Naive thymus-derived CD4-positive, alpha-beta T cell (primary cell): ENCODE measurements at regions not wholly inside any gene's neighbourhood (a gene's known extent, or its start where the extent isn't known, plus 50 kb on each side); places are given as distances from the start of the nearest gene placed in this dataset.

Experiments used
- ATAC-seq: fragments of 150-1000 bp; cut with Tn5 transposase; 2 replicates; pipeline ENCODE4 v1.10.0; 2021; ENCODE audit warnings: mild to moderate bottlenecking, moderate library complexity
- CTCF ChIA-PET: fragments of 350-600 bp; sonication (Branson Sonifier 250); formaldehyde crosslinking; loops from one replicate; lab custom pipeline; 2021; ENCODE audit warnings: antibody characterized with exemption; lab: Charles Lee
- POLR2A ChIA-PET: fragments of 350-600 bp; sonication (Branson Sonifier 250); formaldehyde crosslinking; loops from one replicate; lab custom pipeline; 2021; ENCODE audit warnings: antibody characterized with exemption, inconsistent platforms; lab: Charles Lee
- DNase-seq, 9 donors: peaks; one replicate each; pipeline versions ENCODE4 v3.0.0 to v3.0.0-alpha.2; 2020 to 2022; ENCODE audit warnings: mixed read lengths in 1 of 9
- H3K27ac ChIP-seq: one replicate; pipeline ENCODE4 v1.7.0; 2013; ENCODE audit warnings: mild to moderate bottlenecking, low read depth, low read length, moderate library complexity
- H3K27me3 ChIP-seq, 2 donors: one replicate each; pipeline ENCODE4 v1.7.0; 2013; ENCODE audit warnings: low read length in 2 of 2, mild to moderate bottlenecking in 2 of 2, moderate library complexity in 2 of 2; ENCODE audit not compliant: control insufficient read depth in 2 of 2, insufficient read depth in 2 of 2
- H3K36me3 ChIP-seq, 3 experiments: 1 replicate in 2 of 3; 2 replicates in 1 of 3; pipeline ENCODE4 v1.7.0; 2013; ENCODE audit warnings: low read length in 3 of 3, mild to moderate bottlenecking in 3 of 3, moderate library complexity in 1 of 3; ENCODE audit not compliant: insufficient read depth in 3 of 3, control insufficient read depth in 2 of 3
- H3K4me1 ChIP-seq, 2 donors: one replicate each; pipeline ENCODE4 v1.7.0; 2013; ENCODE audit warnings: low read length in 2 of 2, mild to moderate bottlenecking in 2 of 2, moderate library complexity in 1 of 2; ENCODE audit not compliant: control insufficient read depth in 2 of 2, insufficient read depth in 2 of 2
- H3K4me3 ChIP-seq: 2 replicates; pipeline ENCODE4 v1.7.0; 2013; ENCODE audit warnings: mild to moderate bottlenecking, low read length
- H3K9me3 ChIP-seq, 3 experiments: 1 replicate in 2 of 3; 2 replicates in 1 of 3; pipeline ENCODE4 v1.7.0; 2013; ENCODE audit warnings: low read length in 3 of 3; ENCODE audit not compliant: control insufficient read depth in 2 of 3
- H3K27ac Mint-ChIP-seq, 9 donors: one replicate each; pipeline ENCODE4 v1.8.0; 2020 to 2022; ENCODE audit warnings: mixed read lengths in 9 of 9, mild to moderate bottlenecking in 8 of 9, moderate library complexity in 5 of 9, inconsistent platforms in 2 of 9
- H3K27me3 Mint-ChIP-seq, 5 donors: one replicate each; pipeline ENCODE4 v1.8.0; 2021 to 2022; ENCODE audit warnings: mixed read lengths in 5 of 5, mild to moderate bottlenecking in 1 of 5
- H3K36me3 Mint-ChIP-seq, 5 donors: one replicate each; pipeline ENCODE4 v1.8.0; 2020 to 2022; ENCODE audit warnings: mixed read lengths in 5 of 5, mild to moderate bottlenecking in 3 of 5, inconsistent platforms in 1 of 5
- H3K4me1 Mint-ChIP-seq, 7 donors: one replicate each; pipeline ENCODE4 v1.8.0; 2020 to 2022; ENCODE audit warnings: mixed read lengths in 7 of 7, mild to moderate bottlenecking in 3 of 7, inconsistent platforms in 1 of 7
- H3K4me3 Mint-ChIP-seq, 10 donors: one replicate each; pipeline ENCODE4 v1.8.0; 2020 to 2022; ENCODE audit warnings: mild to moderate bottlenecking in 10 of 10, mixed read lengths in 10 of 10, moderate library complexity in 6 of 10, inconsistent platforms in 2 of 10
- H3K9me3 Mint-ChIP-seq, 11 donors: one replicate each; pipeline ENCODE4 v1.8.0; 2020 to 2022; ENCODE audit warnings: mixed read lengths in 11 of 11, mild to moderate bottlenecking in 4 of 11, inconsistent platforms in 1 of 11, moderate library complexity in 1 of 11
- intact Hi-C, 2 donors: fragments of 100-400 bp; cut with micrococcal nuclease; formaldehyde crosslinking; loops; one replicate each; pipeline ENCODE4 v1.15.1; 2023

DNA sequence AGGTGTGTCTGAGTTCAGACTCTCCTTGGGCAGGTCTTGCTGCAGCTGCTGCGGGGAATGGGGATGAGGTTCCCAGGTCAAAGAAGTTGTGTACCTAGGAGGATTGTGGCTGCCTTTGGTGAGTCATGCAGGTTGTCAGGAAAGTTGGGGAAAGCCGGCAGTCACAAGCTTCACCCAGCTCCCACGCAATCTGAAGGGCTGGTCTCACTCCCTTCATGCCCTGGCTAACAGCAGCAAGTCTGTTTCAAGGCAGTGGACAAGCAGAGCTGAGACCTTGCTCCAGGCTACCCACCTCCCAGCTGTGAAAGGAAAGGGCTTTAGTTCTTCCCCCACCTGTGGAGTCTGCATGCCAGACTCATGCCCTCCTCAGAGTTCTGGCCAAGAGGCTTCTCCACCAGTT, 287.2 kb downstream of the DTHD1 start:
- Mint-ChIP-seq H3K27ac (no peak overlapping the region), H3K4me1 (peaks cover 0 to 4% (median 0%) of the 10 kb centered on the region in 7 donors), H3K9me3 (peaks cover 0 to 12% (median 2%) of the 10 kb centered on the region in 11 donors), H3K27me3 (peaks cover 0 to 16% (median 12%) of the 10 kb centered on the region in 5 donors), H3K36me3 (peaks cover 0 to 5% (median 0%) of the 10 kb centered on the region in 5 donors), H3K4me3 (no peak overlapping the region)
- Histone ChIP-seq H3K4me3 (no peak overlapping the region), H3K27ac (no peak overlapping the region), H3K9me3 (no peaks in the 10 kb centered on the region), H3K36me3 (no peaks in the 10 kb centered on the region), H3K27me3 (no peaks in the 10 kb centered on the region), H3K4me1 (no peaks in the 10 kb centered on the region)
- intact Hi-C loops: no loop called here
- CTCF ChIA-PET: no interaction called here
- DNase-seq (no peak), ATAC-seq (no peak)
- POLR2A ChIA-PET: no interaction called here

DNA sequence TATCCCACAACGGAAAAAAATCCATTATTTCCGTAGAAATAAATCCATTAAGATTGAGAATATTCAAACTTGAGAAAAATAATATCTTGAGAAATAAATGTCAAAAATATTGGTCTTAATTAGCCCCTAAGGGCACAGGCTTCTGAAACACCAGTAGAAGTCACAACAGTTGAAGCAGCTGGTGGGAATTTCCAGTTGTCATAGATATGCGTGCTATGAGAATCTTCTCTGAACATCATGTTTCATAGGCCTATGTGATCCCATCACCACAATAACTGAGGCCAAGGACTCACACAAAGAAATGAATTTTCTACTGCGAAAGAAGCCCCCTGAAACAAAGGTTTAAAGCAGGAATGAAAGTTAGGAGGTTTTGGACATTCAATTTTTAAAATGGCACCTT, 292.0 kb downstream of the DTHD1 start:
- no peaks in the 10 kb centered on the region for H3K36me3 ChIP-seq
- Mint-ChIP-seq H3K36me3 (peaks cover 0 to 5% (median 0%) of the 10 kb centered on the region in 5 donors), H3K4me1 (no peaks in the 10 kb centered on the region), H3K9me3 (peaks cover 0 to 25% (median 10%) of the 10 kb centered on the region in 11 donors), H3K4me3 (no peak overlapping the region), H3K27me3 (peaks cover 0 to 13% (median 5%) of the 10 kb centered on the region in 5 donors), H3K27ac (no peak overlapping the region)
- H3K4me3 ChIP-seq: no peak overlapping the region
- no peaks in the 10 kb centered on the region for H3K4me1 ChIP-seq
- ChIA-PET POLR2A (no interaction called here), CTCF (no interaction called here)
- DNase-seq (no peak), ATAC-seq (no peak)
- intact Hi-C loops: no loop called here
- no peaks in the 10 kb centered on the region for H3K27me3 ChIP-seq
- H3K9me3 ChIP-seq: peaks cover 0 to 3% (median 0%) of the 10 kb centered on the region in 3 experiments
- H3K27ac ChIP-seq: no peak overlapping the region

DNA sequence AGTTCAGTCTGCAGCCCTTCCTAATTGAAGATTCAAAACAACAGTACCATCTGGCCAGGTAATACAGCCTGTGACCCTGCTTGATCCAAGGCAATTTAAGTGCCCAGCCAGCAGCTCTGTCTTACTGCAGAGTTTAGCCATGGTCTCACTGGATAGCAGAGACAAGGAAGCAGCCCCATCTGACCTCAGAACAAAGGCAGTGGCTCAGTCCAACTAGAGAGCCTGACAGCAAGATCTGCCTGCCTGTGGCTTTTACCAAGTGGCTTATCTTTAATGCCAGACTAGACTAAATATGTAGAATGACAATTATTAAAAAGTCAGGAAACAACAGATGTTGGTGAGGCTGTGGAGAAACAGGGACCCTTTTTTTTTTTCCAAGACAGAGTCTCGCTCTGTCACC, 293.4 kb downstream of the DTHD1 start:
- peaks cover 0 to 25% (median 8%) of the 10 kb centered on the region in 11 donors for H3K9me3 Mint-ChIP-seq
- H3K4me1 ChIP-seq: no peaks in the 10 kb centered on the region
- intact Hi-C loops: no loop called here
- ATAC-seq: no peak
- H3K36me3 Mint-ChIP-seq: peaks cover 0 to 5% (median 0%) of the 10 kb centered on the region in 5 donors
- no peak overlapping the region for H3K4me3 ChIP-seq
- no peak overlapping the region for H3K4me3 Mint-ChIP-seq
- H3K27ac Mint-ChIP-seq: no peak overlapping the region
- peaks cover 0 to 5% (median 3%) of the 10 kb centered on the region in 5 donors for H3K27me3 Mint-ChIP-seq
- H3K4me1 Mint-ChIP-seq: no peaks in the 10 kb centered on the region
- ChIA-PET POLR2A (no interaction called here), CTCF (no interaction called here)
- H3K36me3 ChIP-seq: no peaks in the 10 kb centered on the region
- H3K27ac ChIP-seq: no peak overlapping the region
- H3K9me3 ChIP-seq: peaks cover 0 to 3% (median 0%) of the 10 kb centered on the region in 3 experiments
- DNase-seq: no peak
- H3K27me3 ChIP-seq: no peaks in the 10 kb centered on the region

DNA sequence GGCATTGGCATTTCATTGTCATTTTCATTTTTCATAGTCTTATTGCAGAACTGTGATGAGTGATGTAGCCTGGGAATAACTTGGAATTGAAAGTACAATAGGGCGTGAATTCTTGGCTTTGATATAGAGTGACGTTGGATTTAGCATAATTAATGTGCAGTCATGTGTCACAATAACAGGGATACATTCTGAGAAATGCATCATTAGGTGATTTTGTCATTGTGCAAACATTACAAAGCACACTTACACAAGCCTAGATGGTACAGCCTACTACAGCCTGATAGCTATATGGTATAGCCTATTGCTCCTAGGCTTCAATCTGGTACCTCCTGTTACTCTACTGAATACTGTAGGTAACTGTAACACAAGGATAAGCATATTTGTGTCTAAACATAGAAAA, 300.8 kb downstream of the DTHD1 start:
- Histone ChIP-seq H3K4me1 (no peaks in the 10 kb centered on the region), H3K27ac (no peak overlapping the region), H3K27me3 (no peaks in the 10 kb centered on the region), H3K9me3 (no peaks in the 10 kb centered on the region), H3K4me3 (no peak overlapping the region), H3K36me3 (no peaks in the 10 kb centered on the region)
- DNase-seq (no peak), ATAC-seq (no peak)
- ChIA-PET CTCF (no interaction called here), POLR2A (no interaction called here)
- no peaks in the 10 kb centered on the region for H3K27me3 Mint-ChIP-seq
- no peaks in the 10 kb centered on the region for H3K36me3 Mint-ChIP-seq
- no peak overlapping the region for H3K4me3 Mint-ChIP-seq
- intact Hi-C loops: no loop called here
- no peak overlapping the region for H3K27ac Mint-ChIP-seq
- H3K4me1 Mint-ChIP-seq: no peaks in the 10 kb centered on the region
- H3K9me3 Mint-ChIP-seq: peaks cover 0 to 18% (median 3%) of the 10 kb centered on the region in 11 donors

DNA sequence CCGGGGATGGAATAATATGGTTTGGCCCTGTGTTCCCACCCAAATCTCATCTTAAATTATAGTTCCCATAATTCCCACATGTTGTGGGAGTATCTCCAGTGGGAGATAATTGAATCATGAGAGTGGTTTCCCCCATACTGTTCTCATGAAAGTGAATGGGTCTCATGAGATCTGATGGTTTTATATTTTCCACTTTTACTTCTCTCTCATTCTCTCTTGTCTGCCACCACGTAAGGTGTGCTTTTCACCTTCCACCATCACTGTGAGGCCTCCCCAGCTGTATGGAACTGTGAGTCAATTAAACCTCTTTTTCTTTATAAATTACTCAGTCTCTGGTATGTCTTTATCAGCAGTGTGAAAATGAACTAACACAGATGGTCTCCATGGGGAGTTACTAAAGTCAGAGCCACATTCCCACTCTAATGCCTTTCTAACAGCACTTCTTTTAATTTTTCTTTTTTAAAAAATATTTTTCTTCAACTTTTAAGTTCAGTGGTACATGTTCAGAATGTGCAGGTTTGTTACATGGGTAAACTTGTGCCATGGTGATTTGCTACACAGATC, 306.6 kb downstream of the DTHD1 start:
- Mint-ChIP-seq H3K4me1 (no peaks in the 10 kb centered on the region), H3K27ac (no peak overlapping the region), H3K27me3 (peaks cover 0 to 12% (median 0%) of the 10 kb centered on the region in 5 donors), H3K4me3 (no peak overlapping the region), H3K36me3 (no peaks in the 10 kb centered on the region), H3K9me3 (peaks cover 0 to 24% (median 10%) of the 10 kb centered on the region in 11 donors)
- no peaks in the 10 kb centered on the region for H3K27me3 ChIP-seq
- ATAC-seq: no peak
- DNase-seq: no peak
- intact Hi-C loops: no loop called here
- no peak overlapping the region for H3K4me3 ChIP-seq
- H3K36me3 ChIP-seq: no peaks in the 10 kb centered on the region
- H3K4me1 ChIP-seq: no peaks in the 10 kb centered on the region
- ChIA-PET POLR2A (no interaction called here), CTCF (no interaction called here)
- no peaks in the 10 kb centered on the region for H3K9me3 ChIP-seq
- H3K27ac ChIP-seq: no peak overlapping the region

DNA sequence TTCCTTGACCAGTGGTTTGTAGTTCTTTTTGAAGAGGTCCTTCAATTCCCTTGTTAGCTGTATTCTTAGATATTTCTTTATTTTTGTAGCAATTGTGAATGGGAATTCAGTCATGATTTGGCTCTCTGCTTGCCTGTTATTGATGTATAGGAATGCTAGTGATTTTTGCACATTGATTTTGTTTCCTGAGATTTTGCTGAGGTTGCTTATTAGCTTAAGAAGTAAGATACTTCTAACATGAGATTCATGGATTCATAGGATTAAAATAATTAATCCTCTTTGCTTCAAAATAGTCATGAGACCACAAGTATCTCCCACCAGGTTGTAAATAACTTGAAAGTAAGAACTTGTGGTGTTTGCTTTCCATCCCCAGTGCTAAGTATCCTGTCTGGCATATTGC, 308.9 kb downstream of the DTHD1 start:
- no peaks in the 10 kb centered on the region for H3K4me1 Mint-ChIP-seq
- Histone ChIP-seq H3K4me3 (no peak overlapping the region), H3K27me3 (no peaks in the 10 kb centered on the region), H3K27ac (no peak overlapping the region), H3K4me1 (no peaks in the 10 kb centered on the region), H3K36me3 (no peaks in the 10 kb centered on the region), H3K9me3 (no peaks in the 10 kb centered on the region)
- DNase-seq (no peak), ATAC-seq (no peak)
- H3K4me3 Mint-ChIP-seq: no peak overlapping the region
- intact Hi-C loops: no loop called here
- ChIA-PET POLR2A (no interaction called here), CTCF (no interaction called here)
- peaks cover 0 to 24% (median 10%) of the 10 kb centered on the region in 11 donors for H3K9me3 Mint-ChIP-seq
- no peaks in the 10 kb centered on the region for H3K36me3 Mint-ChIP-seq
- no peak overlapping the region for H3K27ac Mint-ChIP-seq
- peaks cover 0 to 12% (median 0%) of the 10 kb centered on the region in 5 donors for H3K27me3 Mint-ChIP-seq

DNA sequence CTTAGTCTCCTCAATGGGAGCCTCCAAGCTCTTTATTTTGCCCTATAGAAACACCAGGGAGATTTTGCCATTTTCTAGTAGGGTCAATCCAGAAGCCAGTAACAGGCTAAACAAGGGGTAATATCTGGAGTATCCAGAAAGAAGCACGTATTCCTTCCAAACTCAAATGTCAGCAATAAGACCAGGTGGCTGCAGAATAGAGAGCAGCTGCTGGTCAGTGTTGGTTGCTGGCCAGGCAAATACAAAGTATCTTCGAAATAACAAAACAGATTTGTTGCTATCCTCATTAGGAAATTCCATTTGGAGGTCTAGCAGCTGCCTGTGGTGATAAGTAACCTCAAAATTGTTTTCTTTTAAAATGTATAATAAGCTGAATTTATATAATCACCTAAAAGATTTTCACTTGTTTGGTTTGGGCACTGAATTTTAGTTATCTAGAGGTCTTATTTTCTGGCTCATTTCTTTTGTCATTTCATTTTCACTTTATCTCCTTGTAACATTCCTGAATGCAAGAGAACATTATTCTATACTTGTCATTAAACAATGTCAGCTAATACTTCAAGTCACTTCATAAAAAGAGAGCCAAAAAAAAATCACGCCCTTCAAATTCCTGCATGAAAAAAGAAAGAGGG, 320.6 kb downstream of the DTHD1 start:
- Histone ChIP-seq H3K4me3 (no peak overlapping the region), H3K9me3 (no peaks in the 10 kb centered on the region), H3K36me3 (no peaks in the 10 kb centered on the region), H3K27ac (no peak overlapping the region), H3K4me1 (no peaks in the 10 kb centered on the region), H3K27me3 (no peaks in the 10 kb centered on the region)
- H3K4me3 Mint-ChIP-seq: no peak overlapping the region
- no peaks in the 10 kb centered on the region for H3K4me1 Mint-ChIP-seq
- CTCF ChIA-PET: no interaction called here
- H3K27ac Mint-ChIP-seq: no peak overlapping the region
- H3K36me3 Mint-ChIP-seq: no peaks in the 10 kb centered on the region
- H3K27me3 Mint-ChIP-seq: no peaks in the 10 kb centered on the region
- intact Hi-C loops: no loop called here
- H3K9me3 Mint-ChIP-seq: peaks cover 0 to 10% (median 0%) of the 10 kb centered on the region in 11 donors
- POLR2A ChIA-PET: no interaction called here
- no peak for DNase-seq
- no peak for ATAC-seq
